HCT116 (cell line): ENCODE measurements at regions not wholly inside any gene's neighbourhood (a gene's known extent, or its start where the extent isn't known, plus 50 kb on each side); places are given as distances from the start of the nearest gene placed in this dataset.

ENCODE experiments used
- ATF3 ChIP-seq: IDR thresholded peaks from 2 replicates; pipeline ENCODE4 v1.6.1; 2012
- CTCF ChIP-seq, 3 experiments: fragments of 200-600 bp in 1 of 3; sonication (generic) in 1 of 3; IDR thresholded peaks in 2 of 3; conservative IDR thresholded peaks in 1 of 3; 2 replicates each; pipeline ENCODE4 v1.5.1; 2012 to 2017; ENCODE audit warnings: low read depth in 2 of 3, low read length in 2 of 3, antibody characterized with exemption in 1 of 3, borderline replicate concordance in 1 of 3, control low read depth in 1 of 3, mild to moderate bottlenecking in 1 of 3, mixed read lengths in 1 of 3, mixed run types in 1 of 3, moderate library complexity in 1 of 3; ENCODE audit not compliant: insufficient read depth in 1 of 3
- EZH2phosphoT487 ChIP-seq: fragments of 200-600 bp; IDR thresholded peaks from 2 replicates; pipeline ENCODE4 v1.6.1; 2018; ENCODE audit warnings: antibody characterized with exemption, borderline replicate concordance
- POLR2A ChIP-seq: IDR thresholded peaks from 2 replicates; pipeline ENCODE4 v1.7.0; 2011; ENCODE audit warnings: borderline replicate concordance; ENCODE audit not compliant: insufficient read depth, insufficient read length; ENCODE audit errors: extremely low read depth
- POLR2AphosphoS5 ChIP-seq: IDR thresholded peaks from 2 replicates; pipeline ENCODE4 v1.6.1; 2011; ENCODE audit warnings: mild to moderate bottlenecking, low read depth, low read length, moderate library complexity
- REST ChIP-seq: IDR thresholded peaks from 2 replicates; pipeline ENCODE4 v1.6.1; 2012; ENCODE audit warnings: low read depth
- SRF ChIP-seq: IDR thresholded peaks from 2 replicates; pipeline ENCODE4 v1.6.1; 2012; ENCODE audit warnings: low read depth
- TCF7L2 ChIP-seq: IDR thresholded peaks from 2 replicates; pipeline ENCODE4 v1.7.0; 2011; ENCODE audit warnings: borderline replicate concordance, inconsistent platforms; ENCODE audit not compliant: insufficient read depth, insufficient read length; ENCODE audit errors: extremely low read depth
- ZNF274 ChIP-seq: fragments of 200-500 bp; sonication (Bioruptor generic); IDR thresholded peaks from 2 replicates; pipeline ENCODE4 v1.6.1; 2014; ENCODE audit warnings: mild to moderate bottlenecking, low read depth, low read length, inconsistent platforms

- TF ChIP-seq CTCF (IDR thresholded peaks at IDR 0.05 in 2 of 3, conservative IDR thresholded peaks at IDR 0.05 in 1 of 3; ENCODE audit: borderline replicate concordance in 1 of 3, insufficient read depth in 1 of 3, low read depth in 2 of 3, low read length in 2 of 3) = peak; percentile 28 to 56 (median 45); a peak in 5 of 6 replicates
- no peak for TF ChIP-seq ATF3
- TF ChIP-seq POLR2AphosphoS5 = no peak
- TF ChIP-seq REST = no peak
- TF ChIP-seq POLR2A = no peak
- TF ChIP-seq TCF7L2 = no peak
- no peak for TF ChIP-seq ZNF274
- TF ChIP-seq EZH2phosphoT487 = no peak
- no peak for TF ChIP-seq SRF
These were observed 434.3 kb downstream of the MDFIC start for GRCh38 chr7:115356139-115356746.
